Spleen (tissue), 7 donors: ENCODE measurements at regions not wholly inside any gene's neighbourhood (a gene's known extent, or its start where the extent isn't known, plus 50 kb on each side); places are given as distances from the start of the nearest gene placed in this dataset.

Experiments
- POLR2A ChIP-seq, 3 donors: fragments of 450-650 bp; IDR thresholded peaks; one replicate each; pipeline ENCODE4 v1.5.1; 2017; ENCODE audit warnings: antibody characterized with exemption in 3 of 3, mild to moderate bottlenecking in 1 of 3
- TF ChIP-seq, protein P1 (sequence below), 11 experiments: fragments of 200-600 bp in 7 of 11; fragments of 450-650 bp in 4 of 11; sonication (generic) in 4 of 11; IDR thresholded peaks in 8 of 11; conservative IDR thresholded peaks in 3 of 11; 1 replicate in 7 of 11; 2 replicates in 4 of 11; pipeline versions ENCODE4 v1.4.0 to v1.8.0; 2016 to 2021; ENCODE audit warnings: antibody characterized with exemption in 11 of 11, inconsistent platforms in 4 of 11, mild to moderate bottlenecking in 1 of 11
- donor health status: DM: no; HTN: no; CAD: no; lungs with moderate emphysema.
- donor health status: DM: no; HTN: no; CAD: no.
- donor health status: DM: no; HTN: no; CAD: no.

DNA sequence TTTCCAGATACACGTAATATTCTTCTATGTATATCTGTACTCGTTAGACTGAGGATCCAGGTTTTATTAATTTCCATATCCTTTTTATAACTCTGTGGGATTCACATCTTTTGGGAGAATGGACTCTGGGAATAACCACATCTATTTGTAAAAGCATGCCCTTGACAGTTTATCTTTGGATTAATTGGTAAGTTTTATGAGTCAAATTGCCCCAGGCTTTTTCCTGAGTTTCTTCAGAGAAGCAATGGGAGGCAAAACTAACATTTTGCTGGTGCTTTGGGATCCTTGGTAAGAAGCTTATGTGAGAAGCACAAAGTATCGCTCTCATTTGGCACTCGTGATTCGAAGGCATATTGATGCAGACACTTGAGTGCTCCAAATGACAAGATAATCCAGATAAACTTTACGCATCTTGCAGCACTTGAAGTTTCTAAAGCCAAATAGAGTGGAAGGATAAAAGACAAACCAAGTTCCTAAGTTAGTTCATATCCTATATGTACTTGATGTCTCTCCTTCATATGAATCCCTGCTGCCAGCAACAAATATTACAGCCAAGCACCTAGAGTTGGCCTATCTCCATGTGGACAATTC lies 324.7 kb downstream of the TLE4 start:
- TF ChIP-seq, protein P1, sequence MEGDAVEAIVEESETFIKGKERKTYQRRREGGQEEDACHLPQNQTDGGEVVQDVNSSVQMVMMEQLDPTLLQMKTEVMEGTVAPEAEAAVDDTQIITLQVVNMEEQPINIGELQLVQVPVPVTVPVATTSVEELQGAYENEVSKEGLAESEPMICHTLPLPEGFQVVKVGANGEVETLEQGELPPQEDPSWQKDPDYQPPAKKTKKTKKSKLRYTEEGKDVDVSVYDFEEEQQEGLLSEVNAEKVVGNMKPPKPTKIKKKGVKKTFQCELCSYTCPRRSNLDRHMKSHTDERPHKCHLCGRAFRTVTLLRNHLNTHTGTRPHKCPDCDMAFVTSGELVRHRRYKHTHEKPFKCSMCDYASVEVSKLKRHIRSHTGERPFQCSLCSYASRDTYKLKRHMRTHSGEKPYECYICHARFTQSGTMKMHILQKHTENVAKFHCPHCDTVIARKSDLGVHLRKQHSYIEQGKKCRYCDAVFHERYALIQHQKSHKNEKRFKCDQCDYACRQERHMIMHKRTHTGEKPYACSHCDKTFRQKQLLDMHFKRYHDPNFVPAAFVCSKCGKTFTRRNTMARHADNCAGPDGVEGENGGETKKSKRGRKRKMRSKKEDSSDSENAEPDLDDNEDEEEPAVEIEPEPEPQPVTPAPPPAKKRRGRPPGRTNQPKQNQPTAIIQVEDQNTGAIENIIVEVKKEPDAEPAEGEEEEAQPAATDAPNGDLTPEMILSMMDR (IDR thresholded peaks at IDR 0.05 in 8 of 11, conservative IDR thresholded peaks at IDR 0.05 in 3 of 11) = no peak
- no peak for TF ChIP-seq POLR2A (IDR thresholded peaks at IDR 0.05)
